Upper lobe of left lung (tissue), 6 donors: ENCODE measurements at regions not wholly inside any gene's neighbourhood (a gene's known extent, or its start where the extent isn't known, plus 50 kb on each side); places are given as distances from the start of the nearest gene placed in this dataset.

Experiments
- ATAC-seq, 2 donors: fragments of 200-7000 bp; cut with Tn5 transposase; one replicate each; pipeline ENCODE4 v1.9.1; 2022; ENCODE audit warnings: mild to moderate bottlenecking in 2 of 2, moderate library complexity in 2 of 2; ENCODE audit not compliant: low FRiP score in 2 of 2
- DNase-seq, 2 donors: peaks; one replicate each; pipeline ENCODE4 v3.0.0-alpha.2; 2019 to 2020
- H3K27ac ChIP-seq, 4 donors: fragments of 200-600 bp; sonication (generic); one replicate each; pipeline ENCODE4 v1.5.1; 2016 to 2019
- H3K27me3 ChIP-seq, 4 donors: fragments of 200-600 bp; sonication (generic); one replicate each; pipeline ENCODE4 v1.5.1; 2017 to 2019
- H3K36me3 ChIP-seq, 4 donors: fragments of 200-600 bp; sonication (generic); one replicate each; pipeline ENCODE4 v1.5.1; 2016 to 2019
- H3K4me1 ChIP-seq, 4 donors: fragments of 200-600 bp; sonication (generic); one replicate each; pipeline ENCODE4 v1.5.1; 2018 to 2019
- H3K4me3 ChIP-seq, 4 donors: fragments of 200-600 bp; sonication (generic); one replicate each; pipeline ENCODE4 v1.5.1; 2017 to 2019; ENCODE audit warnings: mild to moderate bottlenecking in 2 of 4, moderate library complexity in 1 of 4
- H3K9me3 ChIP-seq, 4 donors: fragments of 200-600 bp; sonication (generic); one replicate each; pipeline ENCODE4 v1.5.1; 2018 to 2019
- EP300 ChIP-seq, 4 donors: sonication (generic); formaldehyde crosslinking; IDR thresholded peaks; one replicate each; pipeline ENCODE4 v1.5.1; 2017; ENCODE audit warnings: antibody characterized with exemption in 4 of 4, control low read depth in 2 of 4
- POLR2A ChIP-seq, 4 donors: fragments of 450-650 bp; IDR thresholded peaks; one replicate each; pipeline ENCODE4 v1.5.1; 2016 to 2017; ENCODE audit warnings: antibody characterized with exemption in 4 of 4, mild to moderate bottlenecking in 2 of 4
- POLR2AphosphoS5 ChIP-seq, 2 donors: sonication (generic); formaldehyde crosslinking; IDR thresholded peaks; one replicate each; pipeline ENCODE4 v1.5.1; 2017; ENCODE audit warnings: antibody characterized with exemption in 2 of 2
- WGBS, 2 donors: methylation state at CpG; one replicate each; pipeline ENCODE4 v1.1.5; 2017 to 2018; 5-methylcytosine and 5-hydroxymethylcytosine counted together
- TF ChIP-seq, protein P1 (sequence below), 6 experiments: fragments of 450-650 bp in 4 of 6; fragments of 200-600 bp in 2 of 6; sonication (generic) in 2 of 6; IDR thresholded peaks; one replicate each; pipeline ENCODE4 v1.5.1; 2016 to 2019; ENCODE audit warnings: antibody characterized with exemption in 6 of 6
- donor health status: DM: no; HTN: no; CAD: no; lungs with moderate emphysema.
- donor health status: DM: no; HTN: yes; CAD: no; lungs with severe emphysema.

DNA sequence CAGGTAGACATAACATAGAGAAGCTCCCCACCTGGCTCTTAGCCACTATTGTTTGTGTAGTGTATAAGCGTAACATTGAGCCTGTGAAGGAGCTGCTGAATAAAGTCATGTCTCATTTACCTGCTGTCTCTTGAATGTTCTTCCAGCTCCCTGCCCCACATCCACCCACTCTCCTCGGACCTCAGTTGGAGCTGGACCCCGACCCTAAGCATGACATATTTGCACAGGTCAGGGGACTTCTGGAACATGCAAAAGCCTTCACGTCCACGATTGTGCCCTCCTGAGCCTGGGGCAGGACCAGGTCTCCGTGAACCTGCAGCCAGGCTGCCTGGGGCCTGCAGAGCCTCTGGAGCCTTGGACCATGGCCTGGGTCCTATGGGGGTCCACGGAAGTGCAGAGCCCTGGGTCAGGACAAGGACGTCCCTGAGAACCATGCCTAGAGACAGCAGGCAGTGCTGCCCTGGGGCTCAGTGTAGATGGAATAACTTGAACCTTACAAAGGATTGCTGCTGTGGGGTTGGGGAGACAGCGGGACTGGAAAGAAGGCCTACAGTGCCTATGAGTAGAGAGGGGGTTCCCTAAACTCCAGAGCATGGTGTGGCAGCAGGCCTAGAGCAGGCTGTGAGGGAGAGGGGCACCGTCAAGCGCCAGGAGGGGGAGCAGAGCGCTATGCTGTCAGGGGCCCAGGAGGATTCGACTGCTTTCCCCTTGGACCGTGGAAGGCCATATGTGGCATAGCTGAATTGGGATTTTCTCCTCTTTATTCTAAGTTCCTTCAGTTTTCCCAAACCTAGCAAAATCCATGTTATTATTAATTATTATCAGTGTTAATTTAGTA is 99.9 kb upstream of the ZNF236 start:
- 88 to 92% methylated on average over 12 to 14 of the region's 14 CpGs for WGBS, 2 donors
- Histone ChIP-seq H3K4me1 (no peaks in the 10 kb centered on the region), H3K4me3 (no peak overlapping the region), H3K36me3 (no peaks in the 10 kb centered on the region), H3K27me3 (no peaks in the 10 kb centered on the region), H3K27ac (no peak overlapping the region), H3K9me3 (no peaks in the 10 kb centered on the region)
- ATAC-seq: peak in 1 of 2 donors; percentile 35
- no peak for TF ChIP-seq POLR2AphosphoS5 (IDR thresholded peaks at IDR 0.05)
- no peak for TF ChIP-seq POLR2A (IDR thresholded peaks at IDR 0.05)
- no peak for TF ChIP-seq EP300 (IDR thresholded peaks at IDR 0.05)
- TF ChIP-seq, protein P1, sequence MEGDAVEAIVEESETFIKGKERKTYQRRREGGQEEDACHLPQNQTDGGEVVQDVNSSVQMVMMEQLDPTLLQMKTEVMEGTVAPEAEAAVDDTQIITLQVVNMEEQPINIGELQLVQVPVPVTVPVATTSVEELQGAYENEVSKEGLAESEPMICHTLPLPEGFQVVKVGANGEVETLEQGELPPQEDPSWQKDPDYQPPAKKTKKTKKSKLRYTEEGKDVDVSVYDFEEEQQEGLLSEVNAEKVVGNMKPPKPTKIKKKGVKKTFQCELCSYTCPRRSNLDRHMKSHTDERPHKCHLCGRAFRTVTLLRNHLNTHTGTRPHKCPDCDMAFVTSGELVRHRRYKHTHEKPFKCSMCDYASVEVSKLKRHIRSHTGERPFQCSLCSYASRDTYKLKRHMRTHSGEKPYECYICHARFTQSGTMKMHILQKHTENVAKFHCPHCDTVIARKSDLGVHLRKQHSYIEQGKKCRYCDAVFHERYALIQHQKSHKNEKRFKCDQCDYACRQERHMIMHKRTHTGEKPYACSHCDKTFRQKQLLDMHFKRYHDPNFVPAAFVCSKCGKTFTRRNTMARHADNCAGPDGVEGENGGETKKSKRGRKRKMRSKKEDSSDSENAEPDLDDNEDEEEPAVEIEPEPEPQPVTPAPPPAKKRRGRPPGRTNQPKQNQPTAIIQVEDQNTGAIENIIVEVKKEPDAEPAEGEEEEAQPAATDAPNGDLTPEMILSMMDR (IDR thresholded peaks at IDR 0.05): no peak
- DNase-seq: no peak

DNA sequence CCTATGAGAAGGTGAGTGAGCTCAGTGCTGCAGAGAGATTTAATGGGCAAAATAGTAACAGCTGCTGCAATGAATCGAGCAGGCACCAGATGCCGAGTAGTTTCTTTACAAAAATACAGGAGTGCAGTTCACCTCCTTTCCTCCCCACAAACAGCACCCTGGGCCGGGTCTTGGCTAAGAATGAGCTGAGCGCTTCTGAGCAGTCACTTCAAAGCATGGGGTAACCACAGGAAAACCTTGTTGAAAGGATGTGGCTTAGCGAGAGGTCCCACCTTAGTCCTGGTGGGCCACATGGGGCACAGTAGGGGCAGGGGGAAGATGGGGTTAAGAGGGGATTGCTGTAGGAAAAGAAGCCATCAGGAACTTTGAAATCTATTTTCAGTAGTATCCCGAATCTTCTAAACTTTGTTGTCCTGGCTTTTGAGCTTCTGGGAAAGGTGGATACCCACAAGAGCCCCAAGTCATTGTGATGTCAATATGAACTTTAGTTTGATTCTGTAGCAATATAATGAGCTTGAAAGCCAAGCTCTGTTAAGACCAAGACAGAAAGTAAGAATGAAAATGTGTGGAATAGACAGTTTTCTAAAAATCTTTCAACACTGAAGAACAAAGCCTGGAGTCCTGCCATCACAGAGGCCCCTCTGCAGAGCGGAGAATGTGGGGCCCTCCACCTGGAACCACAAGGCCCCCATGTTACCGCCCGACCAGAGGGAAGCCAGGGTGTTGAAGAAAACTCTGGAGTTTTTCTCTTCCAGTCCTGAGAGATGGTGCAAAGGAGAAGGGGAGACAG is 101.0 kb upstream of the ZNF236 start:
- TF ChIP-seq POLR2A (IDR thresholded peaks at IDR 0.05): no peak
- no peak for TF ChIP-seq POLR2AphosphoS5 (IDR thresholded peaks at IDR 0.05)
- DNase-seq (no peak), ATAC-seq (no peak)
- H3K4me1 ChIP-seq: no peaks in the 10 kb centered on the region
- H3K36me3 ChIP-seq: no peaks in the 10 kb centered on the region
- no peaks in the 10 kb centered on the region for H3K27me3 ChIP-seq
- H3K27ac ChIP-seq: no peak overlapping the region
- no peak overlapping the region for H3K4me3 ChIP-seq
- no peaks in the 10 kb centered on the region for H3K9me3 ChIP-seq
- 74 to 75% methylated on average over 9 of the region's 9 CpGs for WGBS, 2 donors

DNA sequence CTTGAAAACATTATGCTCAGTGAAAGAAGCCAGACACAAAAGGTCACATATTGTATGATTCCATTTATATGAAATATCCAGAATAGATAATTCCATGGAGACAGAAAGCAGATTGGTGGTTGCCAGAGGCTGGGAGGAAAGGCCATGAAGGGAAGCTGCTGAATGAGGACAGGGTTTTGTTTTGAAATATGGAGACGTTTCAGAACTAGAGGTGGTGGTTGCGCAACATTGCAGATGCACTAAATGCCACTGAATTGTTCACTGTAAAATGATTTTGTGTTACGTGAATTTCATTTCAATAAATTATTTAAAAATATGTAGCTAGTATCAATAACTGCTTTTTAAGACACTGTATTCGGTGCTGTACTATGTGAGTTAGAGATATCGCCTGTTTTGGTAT is 101.7 kb upstream of the ZNF236 start:
- Histone ChIP-seq H3K4me1 (no peaks in the 10 kb centered on the region), H3K4me3 (no peak overlapping the region), H3K36me3 (no peaks in the 10 kb centered on the region), H3K9me3 (no peaks in the 10 kb centered on the region), H3K27me3 (no peaks in the 10 kb centered on the region), H3K27ac (no peak overlapping the region)
- peak in 1 of 2 donors; percentile 33 for DNase-seq
- WGBS, 2 donors: 74 to 78% methylated on average over 5 of the region's 5 CpGs
- TF ChIP-seq, protein P1 (IDR thresholded peaks at IDR 0.05): no peak
- TF ChIP-seq EP300 (IDR thresholded peaks at IDR 0.05) (no peak), POLR2AphosphoS5 (IDR thresholded peaks at IDR 0.05) (no peak), POLR2A (IDR thresholded peaks at IDR 0.05) (no peak)
- ATAC-seq: no peak

DNA sequence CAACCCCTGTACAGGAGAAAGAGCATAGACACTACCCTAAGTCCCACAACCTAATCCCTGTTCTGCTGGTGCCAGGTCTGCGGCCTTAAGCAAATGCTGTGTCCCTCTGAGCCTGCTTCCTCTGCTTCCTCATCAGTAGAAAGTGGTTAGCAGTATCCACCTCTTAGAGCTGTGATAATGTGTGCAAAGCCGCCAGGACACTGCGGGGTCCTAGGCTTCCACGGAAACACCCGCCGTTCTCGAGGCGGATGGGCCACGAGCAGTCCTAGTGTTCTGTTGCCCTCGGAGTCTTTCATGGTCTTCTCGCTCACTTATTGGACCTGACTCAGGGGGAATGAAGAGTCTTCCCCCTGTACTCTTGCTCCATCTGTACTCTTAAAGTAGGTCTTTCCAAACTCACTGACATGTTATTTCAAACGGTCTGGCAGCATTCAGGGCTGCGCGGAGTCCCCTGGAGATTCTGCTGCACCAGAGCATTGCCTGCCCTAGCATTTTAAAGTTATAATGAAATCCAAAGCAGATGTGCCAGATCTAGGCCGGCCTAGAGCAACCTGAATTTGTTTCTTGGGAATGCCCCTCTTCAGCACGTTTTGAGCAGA is 107.2 kb upstream of the ZNF236 start:
- 91 to 93% methylated on average over 16 of the region's 16 CpGs for WGBS, 2 donors
- Histone ChIP-seq H3K9me3 (no peaks in the 10 kb centered on the region), H3K4me1 (no peaks in the 10 kb centered on the region), H3K36me3 (no peaks in the 10 kb centered on the region), H3K4me3 (no peak overlapping the region), H3K27ac (no peak overlapping the region), H3K27me3 (no peaks in the 10 kb centered on the region)
- ATAC-seq (no peak), DNase-seq (no peak)
- no peak for TF ChIP-seq POLR2A (IDR thresholded peaks at IDR 0.05)
- TF ChIP-seq, protein P1 (IDR thresholded peaks at IDR 0.05): no peak
- no peak for TF ChIP-seq POLR2AphosphoS5 (IDR thresholded peaks at IDR 0.05)
- no peak for TF ChIP-seq EP300 (IDR thresholded peaks at IDR 0.05)

DNA sequence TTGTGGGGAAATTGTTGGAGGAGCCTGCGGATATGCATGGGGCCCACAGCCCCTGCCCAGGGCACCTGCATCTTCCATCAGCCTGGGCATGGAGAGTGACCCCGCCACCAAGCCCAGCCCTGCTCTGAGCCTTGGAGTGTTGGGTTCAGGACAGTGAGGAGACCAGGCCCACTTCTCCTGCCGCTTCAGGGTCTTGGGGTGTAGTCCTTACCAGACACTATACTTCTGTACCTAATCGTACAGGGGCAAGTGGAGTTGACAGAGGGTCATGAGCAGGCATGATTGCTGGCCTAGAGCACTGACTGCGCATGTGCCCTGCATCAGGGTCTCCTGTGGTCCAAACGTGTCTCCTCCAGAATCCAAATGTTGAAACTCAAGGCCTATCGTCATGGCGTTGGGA is 108.9 kb upstream of the ZNF236 start:
- peaks cover 0 to 7% (median 3%) of the 10 kb centered on the region in 4 donors for H3K4me1 ChIP-seq
- H3K4me3 ChIP-seq: no peak overlapping the region
- H3K27me3 ChIP-seq: no peaks in the 10 kb centered on the region
- H3K27ac ChIP-seq: no peak overlapping the region
- no peak for ATAC-seq
- no peak for TF ChIP-seq EP300 (IDR thresholded peaks at IDR 0.05)
- TF ChIP-seq, protein P1 (IDR thresholded peaks at IDR 0.05): no peak
- TF ChIP-seq POLR2AphosphoS5 (IDR thresholded peaks at IDR 0.05): no peak
- no peak for DNase-seq
- no peaks in the 10 kb centered on the region for H3K36me3 ChIP-seq
- no peaks in the 10 kb centered on the region for H3K9me3 ChIP-seq
- 97 to 98% methylated on average over 6 of the region's 8 CpGs for WGBS, 2 donors
